ENCODE measurements at regions not wholly inside any gene's neighbourhood (a gene's known extent, or its start where the extent isn't known, plus 50 kb on each side); places are given as distances from the start of the nearest gene placed in this dataset.

GRCh38 chr3:41002104-41002503 lies 197.2 kb upstream of the CTNNB1 start:
- no peak for DNase-seq (ENCODE audit: low spot score in 2 of 2)
- TF ChIP-seq POLR2A (IDR thresholded peaks at IDR 0.05) (no peak), POLR2AphosphoS5 (IDR thresholded peaks at IDR 0.05) (no peak), CTCF (IDR thresholded peaks at IDR 0.05) (no peak)
- Histone ChIP-seq H3K36me3 (no peaks in the 10 kb centered on the region), H3K4me1 (no peaks in the 10 kb centered on the region), H3K9me3 (no peaks in the 10 kb centered on the region), H3K27ac (no peak overlapping the region), H3K27me3 (no peaks in the 10 kb centered on the region), H3K4me3 (no peak overlapping the region)
- intact Hi-C loops (cut with DNase I; ENCODE audit: low total_unique reads) = no loop called here

- H3K27ac ChIP-seq = no peak overlapping the region
- TF ChIP-seq CTCF (IDR thresholded peaks at IDR 0.05) = no peak
- no peak for TF ChIP-seq POLR2AphosphoS5 (IDR thresholded peaks at IDR 0.05)
- no peak for TF ChIP-seq POLR2A (IDR thresholded peaks at IDR 0.05)
- no peaks in the 10 kb centered on the region for H3K4me1 ChIP-seq
- no peaks in the 10 kb centered on the region for H3K36me3 ChIP-seq
- H3K27me3 ChIP-seq = no peaks in the 10 kb centered on the region
- no peak for DNase-seq (ENCODE audit: low spot score in 2 of 2)
- no peaks in the 10 kb centered on the region for H3K9me3 ChIP-seq
- intact Hi-C loops (cut with DNase I; ENCODE audit: low total_unique reads) = no loop called here
- H3K4me3 ChIP-seq = no peak overlapping the region
These were observed 191.9 kb upstream of the CTNNB1 start for GRCh38 chr3:41007399-41007798.

GRCh38 chr3:41011854-41012253 lies 187.5 kb upstream of the CTNNB1 start:
- Histone ChIP-seq H3K4me3 (no peak overlapping the region), H3K27me3 (no peaks in the 10 kb centered on the region), H3K9me3 (no peaks in the 10 kb centered on the region), H3K27ac (no peak overlapping the region), H3K4me1 (no peaks in the 10 kb centered on the region), H3K36me3 (no peaks in the 10 kb centered on the region)
- no peak for DNase-seq (ENCODE audit: low spot score in 2 of 2)
- no peak for TF ChIP-seq POLR2A (IDR thresholded peaks at IDR 0.05)
- TF ChIP-seq CTCF (IDR thresholded peaks at IDR 0.05) = no peak
- TF ChIP-seq POLR2AphosphoS5 (IDR thresholded peaks at IDR 0.05) = no peak
- intact Hi-C loops (cut with DNase I; ENCODE audit: low total_unique reads) = no loop called here

- no peak overlapping the region for H3K27ac ChIP-seq
- H3K4me3 ChIP-seq = no peak overlapping the region
- no peak for DNase-seq (ENCODE audit: low spot score in 2 of 2)
- intact Hi-C loops (cut with DNase I; ENCODE audit: low total_unique reads) = no loop called here
- no peaks in the 10 kb centered on the region for H3K27me3 ChIP-seq
- TF ChIP-seq POLR2AphosphoS5 (IDR thresholded peaks at IDR 0.05) (no peak), CTCF (IDR thresholded peaks at IDR 0.05) (no peak), POLR2A (IDR thresholded peaks at IDR 0.05) (no peak)
- H3K36me3 ChIP-seq = no peaks in the 10 kb centered on the region
- H3K4me1 ChIP-seq = no peaks in the 10 kb centered on the region
- H3K9me3 ChIP-seq = no peaks in the 10 kb centered on the region
These were observed 180.4 kb upstream of the CTNNB1 start for GRCh38 chr3:41018855-41019254.

- no peak for DNase-seq (ENCODE audit: low spot score in 2 of 2)
- Histone ChIP-seq H3K27me3 (no peaks in the 10 kb centered on the region), H3K9me3 (no peaks in the 10 kb centered on the region), H3K4me3 (no peak overlapping the region), H3K4me1 (no peaks in the 10 kb centered on the region), H3K36me3 (no peaks in the 10 kb centered on the region), H3K27ac (no peak overlapping the region)
- no peak for TF ChIP-seq POLR2A (IDR thresholded peaks at IDR 0.05)
- intact Hi-C loops (cut with DNase I; ENCODE audit: low total_unique reads) = no loop called here
These were observed 175.1 kb upstream of the CTNNB1 start for GRCh38 chr3:41024031-41024836.

Measured in breast epithelium (tissue), 4 donors.